NCI-H1092 treated with DMSO at 0.1 percent for 48 hours (cell line): ENCODE measurements at regions not wholly inside any gene's neighbourhood (a gene's known extent, or its start where the extent isn't known, plus 50 kb on each side); places are given as distances from the start of the nearest gene placed in this dataset.
A peak's percentile ranks its signal among the peaks of the same experiment; 100 is the strongest.

Source experiments
- DNase-seq: peaks from one replicate; lab custom pipeline; 2025; lab: John Stamatoyannopoulos, UW

GRCh38 chr12:90899456-90900182, 55.4 kb downstream of the CCER1 start:
- no peak for DNase-seq

- DNase-seq, result no peak
Observed at GRCh38 chr12:90897986-90898385, 57.0 kb downstream of the CCER1 start.

- no peak for DNase-seq
Observed at GRCh38 chr12:90897316-90897715, 57.7 kb downstream of the CCER1 start.

- no peak for DNase-seq
Observed at GRCh38 chr12:90896821-90897220, 58.2 kb downstream of the CCER1 start.

- DNase-seq, result no peak
Observed at GRCh38 chr12:90896164-90896563, 58.8 kb downstream of the CCER1 start.

- no peak for DNase-seq
Observed at GRCh38 chr12:90888316-90888715, 66.7 kb downstream of the CCER1 start.

- no peak for DNase-seq
Observed at GRCh38 chr12:90883456-90883855, 71.5 kb downstream of the CCER1 start.

GRCh38 chr12:90871726-90872096, 83.3 kb downstream of the CCER1 start:
- DNase-seq, result no peak

GRCh38 chr12:90870971-90871725, 83.8 kb downstream of the CCER1 start:
- DNase-seq, result no peak

- no peak for DNase-seq
Observed at GRCh38 chr12:90868626-90869025, 86.3 kb downstream of the CCER1 start.

- DNase-seq, result no peak
Observed at GRCh38 chr12:90859591-90859990, 95.4 kb downstream of the CCER1 start.

- DNase-seq, result peak; percentile 0
Observed at GRCh38 chr12:90858252-90858651, 96.7 kb downstream of the CCER1 start.

- no peak for DNase-seq
Observed at GRCh38 chr12:90855534-90855933, 99.4 kb downstream of the CCER1 start.

- no peak for DNase-seq
Observed at GRCh38 chr12:90854136-90854689, 100.8 kb downstream of the CCER1 start.

- DNase-seq, result no peak
Observed at GRCh38 chr12:90851800-90852718, 102.9 kb downstream of the CCER1 start.

GRCh38 chr12:90842477-90842876, 112.5 kb downstream of the CCER1 start:
- no peak for DNase-seq

- no peak for DNase-seq
Observed at GRCh38 chr12:90841336-90841735, 113.6 kb downstream of the CCER1 start.

GRCh38 chr12:90839346-90839745, 115.6 kb downstream of the CCER1 start:
- DNase-seq, result no peak

- no peak for DNase-seq
Observed at GRCh38 chr12:90836689-90837088, 118.3 kb downstream of the CCER1 start.

GRCh38 chr12:90833228-90833627, 121.7 kb downstream of the CCER1 start:
- no peak for DNase-seq

GRCh38 chr12:90832427-90832826, 122.5 kb downstream of the CCER1 start:
- DNase-seq, result no peak

GRCh38 chr12:90831712-90832111, 123.3 kb downstream of the CCER1 start:
- DNase-seq, result no peak
